Fibroblast of skin of scalp (primary cell): ENCODE measurements at regions not wholly inside any gene's neighbourhood (a gene's known extent, or its start where the extent isn't known, plus 50 kb on each side); places are given as distances from the start of the nearest gene placed in this dataset.
"Not testable (repeated sequence)": the region's sequence is repeated elsewhere in the genome, so short reads cannot be mapped to it uniquely, and the experiment has no call there.

Experiments
- DNase-seq: peaks from one replicate; pipeline ENCODE4 v3.0.0-alpha.2; 2013

DNA sequence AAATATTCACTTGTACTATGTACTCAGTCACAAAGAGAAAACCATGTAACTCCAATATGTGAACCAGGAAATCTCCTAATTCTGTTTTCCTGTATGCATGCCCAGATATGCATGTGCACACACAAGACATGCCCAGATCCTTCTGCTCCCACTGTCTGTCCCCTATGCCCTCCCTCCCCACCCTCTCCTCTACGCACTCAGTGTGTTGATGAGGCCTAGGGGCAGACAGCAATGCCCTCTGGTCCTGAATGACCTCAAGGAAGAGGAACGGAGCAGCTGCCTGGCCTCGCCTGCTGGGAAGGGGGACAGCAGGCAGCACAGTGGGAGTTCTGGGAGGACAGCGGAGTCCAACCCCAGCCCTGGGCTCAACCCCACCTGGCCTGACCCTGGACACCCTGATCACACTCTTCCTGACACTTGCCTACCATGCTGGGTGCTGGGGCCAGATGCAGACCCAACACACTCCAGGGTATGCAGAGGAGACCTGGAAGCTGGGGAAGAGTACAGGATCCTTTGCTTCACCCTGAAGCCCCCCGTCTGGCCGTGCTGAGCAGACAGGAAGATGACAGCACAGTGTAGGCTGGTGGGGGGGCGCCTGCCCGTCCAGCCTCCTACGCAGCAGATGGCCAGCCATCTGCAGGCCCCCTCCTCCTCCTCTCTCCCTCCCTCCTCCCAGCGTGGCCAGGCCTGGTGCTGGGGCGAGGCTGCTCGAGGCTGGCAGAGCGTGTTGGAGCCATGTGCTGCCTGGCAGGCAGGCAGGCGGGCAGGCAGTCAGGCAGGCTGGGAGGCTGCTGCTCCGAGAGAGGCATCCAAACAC lies 106.6 kb upstream of the NCOR2 start:
- no peak for DNase-seq

DNA sequence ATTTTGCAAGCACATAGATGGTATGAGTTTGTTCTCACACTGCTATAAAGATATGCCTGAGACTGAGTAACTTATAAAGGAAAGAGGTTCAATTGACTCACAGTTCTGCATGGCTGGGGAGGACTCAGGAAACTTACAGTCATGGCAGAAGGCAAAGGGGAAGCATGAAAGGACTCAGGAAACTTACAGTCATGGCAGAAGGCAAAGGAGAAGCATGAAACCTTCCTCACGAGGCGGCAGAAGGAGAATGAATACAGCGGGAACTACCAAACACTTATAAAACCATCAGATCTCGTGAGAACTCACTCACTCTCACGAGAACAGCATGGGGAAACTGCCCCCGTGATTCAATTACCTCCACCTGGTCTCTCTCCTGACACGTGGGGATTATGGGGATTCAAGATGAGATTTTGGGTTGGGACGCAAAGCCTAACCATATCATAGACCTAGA lies 101.9 kb upstream of the NCOR2 start:
- DNase-seq: not testable (repeated sequence)

DNA sequence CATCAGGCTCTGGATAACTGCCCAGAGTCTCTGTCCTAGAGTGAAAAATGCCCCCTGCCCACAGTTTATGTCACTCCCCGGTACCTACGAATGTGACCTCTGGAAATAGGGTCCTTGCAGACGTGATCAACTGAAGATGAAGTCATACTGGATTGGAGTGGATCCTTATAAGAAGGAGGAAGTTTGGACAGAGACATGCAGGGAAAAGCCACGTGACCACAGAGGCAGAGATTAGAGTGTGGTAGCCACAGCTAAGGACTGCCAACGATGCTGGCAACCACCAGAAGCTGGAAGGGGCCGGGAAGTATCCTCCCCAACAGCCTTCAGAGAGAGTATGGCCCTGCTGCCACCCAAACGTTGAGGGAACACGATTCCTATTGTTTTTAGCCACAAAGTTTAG lies 101.2 kb upstream of the NCOR2 start:
- DNase-seq: no peak

DNA sequence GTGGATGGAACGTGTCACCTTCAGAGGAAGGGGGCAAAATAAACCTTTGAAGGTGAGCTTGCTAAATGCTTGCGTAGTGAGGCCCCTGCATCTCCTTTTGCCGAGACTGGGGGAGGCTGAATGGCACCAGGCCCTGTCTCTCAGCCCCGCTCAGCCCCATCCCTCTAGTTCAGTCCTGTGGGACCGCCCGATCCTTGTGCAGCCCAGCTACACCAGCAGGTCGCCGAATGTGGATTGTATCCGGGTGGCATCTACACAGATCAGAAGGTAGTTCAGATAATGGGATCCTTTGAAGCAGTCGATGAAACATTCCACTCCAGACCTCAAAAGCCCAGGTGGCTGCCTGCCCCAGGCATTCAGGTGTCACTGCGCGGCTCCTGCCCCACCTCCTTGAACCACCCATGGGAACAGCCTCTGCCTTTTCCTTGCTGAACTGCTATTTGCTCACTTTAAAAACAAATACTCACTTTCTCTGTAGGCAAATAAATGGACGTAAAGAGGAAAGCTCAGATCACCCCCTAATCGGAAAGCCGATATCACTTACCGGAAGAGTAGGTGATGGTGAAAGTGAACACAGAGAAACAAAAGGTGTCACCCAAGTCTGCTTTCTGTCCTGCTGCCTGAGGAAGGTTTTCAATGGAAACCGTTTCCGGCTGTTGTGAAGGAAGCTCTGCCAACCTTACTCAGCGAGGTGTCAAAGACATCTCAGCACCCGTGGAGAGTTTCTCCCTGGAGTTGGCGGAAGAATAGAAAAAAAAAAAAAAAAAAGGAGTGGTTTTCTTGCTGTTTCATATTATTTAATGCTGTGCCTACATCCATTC lies 100.3 kb upstream of the NCOR2 start:
- no peak for DNase-seq

DNA sequence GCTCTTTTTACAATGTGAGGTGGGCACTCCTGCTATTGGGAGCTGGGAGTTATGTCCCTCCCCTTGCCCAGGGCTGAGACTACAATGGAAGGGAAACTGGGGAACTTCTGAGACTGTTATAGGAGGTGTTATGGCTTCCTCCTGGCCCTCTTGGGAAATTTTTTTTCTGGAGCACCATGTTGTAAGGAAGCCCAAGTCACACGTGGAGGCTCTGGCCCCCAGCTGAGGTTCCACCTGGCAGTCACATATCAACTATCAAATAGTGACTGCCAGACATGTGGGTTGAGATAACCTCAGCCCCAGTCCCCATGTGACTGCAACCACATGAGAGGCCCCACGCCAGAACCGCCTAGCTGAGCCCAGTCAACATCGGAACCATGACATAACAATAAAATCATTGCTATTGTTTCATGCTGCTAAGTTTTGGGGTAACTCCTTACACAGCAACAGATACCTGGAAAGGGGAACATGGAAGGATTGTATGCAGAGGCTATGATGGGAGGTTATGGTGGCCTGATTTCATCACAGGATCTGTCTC lies 99.4 kb upstream of the NCOR2 start:
- no peak for DNase-seq

DNA sequence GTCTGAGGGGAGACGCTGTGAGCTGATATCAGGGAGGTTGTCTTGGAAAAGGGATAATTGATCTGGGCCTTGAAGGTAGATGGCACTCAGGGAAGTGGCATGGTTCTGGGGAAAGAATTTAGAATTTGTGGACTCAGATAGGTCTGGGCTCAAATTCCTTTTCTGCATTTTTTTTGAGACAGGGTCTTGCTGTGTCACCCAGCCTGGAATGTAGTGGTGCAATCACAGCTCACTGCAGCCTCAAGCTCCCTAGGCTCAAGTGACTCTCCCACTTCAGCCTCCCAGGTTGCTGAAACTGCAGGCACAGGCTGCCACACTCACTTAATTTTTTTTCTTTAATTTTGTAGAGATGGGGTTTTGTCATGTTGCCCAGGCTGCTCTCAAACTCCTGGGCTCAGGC lies 98.1 kb upstream of the NCOR2 start:
- peak; percentile 86 for DNase-seq

DNA sequence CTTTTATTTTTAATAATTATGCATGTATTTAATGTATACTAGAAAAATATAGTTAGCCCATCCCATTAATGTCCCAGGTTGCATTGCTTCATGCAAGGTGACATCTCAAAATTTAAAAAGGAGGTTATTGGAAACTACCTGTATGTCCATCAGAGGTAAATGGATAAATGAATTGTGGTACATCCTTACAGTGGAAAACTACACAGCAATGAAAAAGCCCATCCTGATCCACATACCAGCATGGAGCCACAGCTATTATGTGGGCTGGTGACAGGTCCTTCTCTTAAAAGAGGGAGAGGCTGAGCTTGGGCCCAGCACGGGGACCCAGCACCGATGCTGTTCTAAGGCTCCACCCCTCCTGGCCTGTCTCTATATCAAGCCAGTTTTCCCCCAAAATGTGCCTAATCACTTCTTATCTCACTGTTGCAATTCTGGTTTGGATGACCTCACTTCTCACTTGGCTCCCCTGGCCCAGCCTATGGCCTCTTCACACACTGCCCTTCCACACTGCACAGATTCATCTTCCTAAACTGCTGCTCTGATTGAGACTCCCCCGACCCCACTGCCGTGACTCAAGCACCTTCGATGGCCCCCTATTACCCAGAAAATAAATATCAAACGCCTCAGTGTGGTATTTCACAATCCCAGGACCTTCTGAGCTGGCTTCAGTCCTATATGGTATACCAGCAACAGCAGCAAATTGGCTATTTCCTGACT lies 97.1 kb upstream of the NCOR2 start:
- no peak for DNase-seq

DNA sequence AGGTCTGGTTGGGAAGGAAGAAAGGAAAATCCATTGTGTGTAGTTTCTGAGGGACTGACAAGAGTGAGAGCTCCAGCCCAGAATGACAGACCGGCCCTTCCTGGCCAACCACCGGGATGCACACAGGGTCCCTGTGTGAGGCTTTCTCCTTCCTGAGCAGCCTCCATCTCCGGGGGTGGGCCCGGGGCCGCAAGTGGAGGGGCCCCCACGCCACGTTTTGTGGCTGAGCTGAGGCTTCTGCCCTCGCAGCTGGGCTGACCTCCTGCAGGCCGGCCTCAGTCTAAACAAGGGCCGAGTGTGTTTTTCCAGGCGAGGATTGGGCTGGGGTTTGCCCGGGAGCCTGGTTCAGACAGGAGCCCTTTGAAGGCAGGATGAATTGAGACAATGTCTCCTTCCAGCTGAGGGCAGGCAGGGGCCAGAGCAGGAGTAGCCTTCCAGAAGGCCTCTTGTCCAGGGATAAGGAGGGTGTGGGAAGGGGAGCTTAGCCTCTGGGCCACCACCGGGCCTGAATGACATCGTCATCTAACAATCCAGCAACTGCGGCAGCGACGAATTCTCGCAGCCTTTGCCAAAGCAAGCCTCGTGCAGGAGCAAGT lies 96.5 kb upstream of the NCOR2 start:
- no peak for DNase-seq

DNA sequence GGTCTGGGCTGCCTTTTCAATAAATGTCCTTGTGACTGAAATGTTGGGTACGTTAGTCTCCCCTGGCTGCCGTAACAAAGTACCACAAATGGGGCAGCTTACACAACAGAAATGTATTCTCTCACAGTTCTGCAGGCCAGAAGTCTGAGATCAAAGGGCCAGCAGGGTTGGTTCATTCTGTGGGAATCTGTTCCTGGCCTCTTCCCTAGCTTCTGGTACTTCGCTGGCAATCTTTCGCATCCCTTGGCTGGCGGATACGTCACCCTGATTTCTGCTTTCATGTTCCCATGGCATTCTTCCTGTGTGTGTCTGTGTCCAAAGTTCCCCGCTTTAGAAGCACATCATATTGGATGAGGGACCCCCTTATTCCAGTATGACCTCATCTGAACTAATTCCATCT lies 95.8 kb upstream of the NCOR2 start:
- no peak for DNase-seq

DNA sequence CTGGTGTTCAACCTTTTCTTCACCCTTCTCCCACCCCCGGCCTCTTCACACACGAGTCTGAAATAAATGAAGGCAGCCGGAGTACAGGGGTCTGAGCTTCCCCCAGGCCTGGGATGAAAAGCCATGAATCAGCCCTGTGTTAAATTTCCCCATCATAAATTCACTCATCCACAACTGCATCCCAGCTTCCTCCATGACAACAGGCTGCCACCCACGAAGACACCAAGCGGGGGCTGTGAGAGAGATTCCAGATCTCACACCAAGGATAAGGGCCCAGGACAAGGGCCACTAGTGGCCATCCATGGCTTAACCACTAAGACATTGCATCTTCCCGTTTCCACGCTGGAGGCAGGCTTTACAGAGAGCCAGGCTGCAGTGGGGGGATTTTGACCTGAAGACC lies 93.9 kb upstream of the NCOR2 start:
- DNase-seq: peak; percentile 62

DNA sequence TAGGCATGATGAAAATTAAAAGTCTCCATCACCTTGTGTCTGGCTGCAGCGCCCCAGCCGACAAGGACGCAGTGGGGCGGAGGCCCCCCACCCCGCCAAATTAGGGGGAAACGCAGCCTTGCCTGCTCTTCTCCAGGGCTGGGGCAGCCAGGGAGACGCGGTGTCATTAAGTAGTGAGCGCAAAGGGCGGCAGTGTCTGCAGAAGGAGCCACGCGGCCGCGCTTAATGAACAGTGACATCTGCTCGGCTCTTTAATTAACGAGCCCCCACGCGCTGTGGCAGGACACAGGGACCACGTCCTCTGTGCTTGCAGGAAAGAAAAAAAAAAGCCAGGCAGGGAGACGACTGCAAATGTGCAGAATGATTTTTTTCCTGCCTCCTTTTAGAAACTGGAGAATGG lies 93.4 kb upstream of the NCOR2 start:
- DNase-seq: no peak

DNA sequence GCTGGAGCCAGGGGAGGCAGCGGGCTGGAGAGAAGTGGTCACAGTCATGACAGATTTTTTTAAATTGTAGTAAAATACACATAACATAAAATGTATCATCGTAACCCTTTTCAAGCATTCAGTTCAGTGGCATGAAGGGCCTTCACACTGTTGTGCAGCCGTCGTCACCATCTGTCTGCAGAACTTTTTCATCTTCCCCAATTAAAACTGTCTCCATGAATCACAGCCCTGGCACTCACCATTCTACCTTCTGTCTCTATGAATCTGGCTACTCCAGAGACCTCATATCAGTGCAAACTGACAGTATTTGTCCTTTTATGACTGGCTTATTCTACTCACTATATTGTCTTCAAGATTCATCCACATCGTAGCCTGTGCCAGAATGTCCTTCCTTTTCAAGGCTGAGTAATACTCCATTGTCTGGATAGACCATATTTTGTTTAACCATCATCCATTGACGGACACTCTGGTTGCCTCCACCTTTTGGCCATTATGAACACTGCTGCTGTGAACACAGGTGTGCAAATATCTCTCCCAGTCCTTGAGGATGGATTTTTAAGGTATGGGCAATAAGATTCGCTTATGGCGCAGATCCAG lies 91.5 kb upstream of the NCOR2 start:
- no peak for DNase-seq

DNA sequence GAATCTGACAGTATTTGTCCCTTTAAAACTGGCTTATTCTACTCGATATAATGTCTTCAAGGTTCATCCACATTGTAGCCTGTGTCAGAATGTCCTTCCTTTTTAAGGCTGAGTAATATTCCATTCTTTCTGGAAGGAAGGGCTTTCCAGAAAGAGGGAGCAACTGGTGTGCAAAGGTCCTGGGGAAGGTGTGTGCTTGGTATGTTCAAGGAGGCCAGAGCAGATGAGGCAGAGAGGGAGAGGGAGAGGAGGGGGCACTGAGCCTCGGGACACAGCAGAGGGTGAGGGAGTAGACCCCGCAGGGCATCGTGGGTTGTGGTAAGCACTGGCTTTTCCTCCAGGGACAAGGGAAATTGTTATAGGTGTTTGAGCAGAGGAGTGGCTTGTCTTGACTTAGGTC lies 90.9 kb upstream of the NCOR2 start:
- DNase-seq: no peak

DNA sequence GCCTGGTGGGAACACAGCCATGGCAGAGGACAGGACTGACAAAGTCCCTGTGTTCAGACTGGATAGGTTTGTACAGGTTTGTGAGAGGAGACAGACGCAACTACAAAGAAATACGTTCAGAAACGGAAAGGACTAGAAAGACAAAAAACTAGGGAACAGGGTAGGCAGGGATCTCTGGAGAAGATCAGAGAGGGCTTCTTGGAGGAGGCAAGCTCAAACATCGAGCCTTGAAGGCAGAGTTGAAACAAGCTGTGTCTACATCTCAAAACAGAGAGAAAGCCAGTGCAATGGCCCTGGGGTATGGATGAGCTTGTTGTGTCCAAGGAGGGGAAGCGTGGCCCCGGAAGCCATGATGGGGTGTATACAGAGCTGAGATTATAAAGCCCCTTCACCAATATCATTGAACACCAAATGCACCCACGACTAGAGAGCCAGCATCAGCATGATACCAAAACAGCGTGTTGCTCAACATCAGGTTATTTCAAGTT lies 89.6 kb upstream of the NCOR2 start:
- no peak for DNase-seq

DNA sequence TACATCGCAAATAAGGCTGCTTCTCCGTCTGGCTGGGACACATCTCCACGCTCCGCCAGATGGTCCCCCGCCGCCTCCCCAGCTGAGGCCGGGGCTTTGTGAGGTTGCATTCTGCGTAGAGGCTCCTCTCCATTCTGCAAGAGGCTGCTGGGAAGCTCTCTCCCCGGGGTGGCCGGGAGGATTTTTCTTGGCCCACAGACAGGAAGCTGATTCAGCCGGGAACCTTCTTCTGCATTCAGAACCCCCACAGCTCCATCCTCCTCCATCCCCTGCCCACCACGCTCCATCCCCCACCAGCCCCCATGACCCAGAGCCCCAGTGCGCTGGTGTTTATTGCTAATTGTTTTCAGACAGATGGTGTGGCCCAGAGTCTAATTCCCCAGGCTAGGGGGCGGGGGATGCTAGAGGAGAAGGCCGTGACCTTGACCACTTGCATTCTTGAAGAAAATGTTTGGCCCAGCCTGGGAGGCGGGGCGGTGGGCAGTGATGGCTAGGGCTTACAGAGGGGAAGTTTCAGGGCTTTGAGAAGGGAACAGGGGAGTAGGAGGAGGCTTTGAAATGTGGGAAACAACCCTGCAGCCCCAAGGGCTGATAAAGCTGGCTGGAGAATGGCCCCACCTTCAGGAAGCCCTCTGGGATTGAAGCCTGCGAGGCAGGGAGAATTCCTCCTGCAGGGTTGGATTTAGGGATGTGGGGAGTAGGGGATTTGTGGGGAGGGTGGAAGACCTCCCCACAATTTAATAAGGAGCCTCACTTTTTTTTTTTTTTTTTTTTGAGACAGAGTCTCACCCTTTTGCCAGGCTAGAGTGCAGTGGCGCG lies 88.5 kb upstream of the NCOR2 start:
- DNase-seq: peak; percentile 99

DNA sequence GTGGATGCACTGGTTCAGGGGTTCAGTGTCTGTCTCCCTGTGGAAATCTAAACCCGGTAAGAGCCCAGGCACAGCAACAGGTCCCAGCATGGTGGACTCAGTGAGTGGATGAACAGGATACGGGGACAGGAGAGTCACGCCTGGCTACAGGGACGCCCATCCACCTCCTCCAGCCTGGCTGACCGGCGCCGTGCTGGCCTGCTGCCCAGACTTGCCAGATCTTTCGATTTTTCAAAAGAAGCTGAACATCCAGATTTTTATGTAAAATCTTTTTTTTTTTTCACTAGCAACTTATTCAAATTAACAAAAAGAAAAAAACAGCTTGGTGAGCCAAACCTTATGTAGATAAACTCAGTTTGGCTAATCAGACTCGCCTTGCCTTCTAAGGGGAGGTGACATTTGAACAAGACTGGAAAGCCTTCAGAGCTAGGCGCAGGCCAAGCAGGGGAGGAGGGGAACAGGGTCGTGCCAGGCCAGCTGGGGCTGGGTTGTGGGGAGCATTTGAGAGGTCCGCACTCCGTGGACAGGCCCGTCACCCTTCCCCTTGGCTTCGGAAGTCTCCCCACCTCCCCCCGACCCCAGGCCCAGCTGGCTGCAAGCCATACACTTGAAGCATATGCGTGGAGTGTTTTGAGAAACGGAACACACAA lies 87.8 kb upstream of the NCOR2 start:
- DNase-seq: peak; percentile 63

DNA sequence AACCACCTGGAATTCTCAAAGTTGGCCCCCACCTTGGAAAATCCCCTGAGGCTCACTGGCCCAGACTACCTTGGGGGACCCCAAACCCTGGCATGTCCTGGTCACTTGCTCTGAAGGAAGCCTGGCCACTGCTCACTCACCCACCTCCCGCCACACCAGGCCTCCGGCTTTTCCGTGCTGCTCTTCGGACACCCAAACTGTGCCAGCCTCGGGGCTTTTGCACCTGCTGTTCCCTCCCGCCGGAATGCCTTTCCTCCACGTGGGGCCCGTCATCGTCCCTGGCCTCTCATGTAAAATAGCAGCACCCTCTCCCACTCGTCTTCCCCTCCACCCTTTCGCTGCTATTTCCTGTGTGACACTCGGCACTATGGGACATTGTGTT lies 87.2 kb upstream of the NCOR2 start:
- DNase-seq: no peak

DNA sequence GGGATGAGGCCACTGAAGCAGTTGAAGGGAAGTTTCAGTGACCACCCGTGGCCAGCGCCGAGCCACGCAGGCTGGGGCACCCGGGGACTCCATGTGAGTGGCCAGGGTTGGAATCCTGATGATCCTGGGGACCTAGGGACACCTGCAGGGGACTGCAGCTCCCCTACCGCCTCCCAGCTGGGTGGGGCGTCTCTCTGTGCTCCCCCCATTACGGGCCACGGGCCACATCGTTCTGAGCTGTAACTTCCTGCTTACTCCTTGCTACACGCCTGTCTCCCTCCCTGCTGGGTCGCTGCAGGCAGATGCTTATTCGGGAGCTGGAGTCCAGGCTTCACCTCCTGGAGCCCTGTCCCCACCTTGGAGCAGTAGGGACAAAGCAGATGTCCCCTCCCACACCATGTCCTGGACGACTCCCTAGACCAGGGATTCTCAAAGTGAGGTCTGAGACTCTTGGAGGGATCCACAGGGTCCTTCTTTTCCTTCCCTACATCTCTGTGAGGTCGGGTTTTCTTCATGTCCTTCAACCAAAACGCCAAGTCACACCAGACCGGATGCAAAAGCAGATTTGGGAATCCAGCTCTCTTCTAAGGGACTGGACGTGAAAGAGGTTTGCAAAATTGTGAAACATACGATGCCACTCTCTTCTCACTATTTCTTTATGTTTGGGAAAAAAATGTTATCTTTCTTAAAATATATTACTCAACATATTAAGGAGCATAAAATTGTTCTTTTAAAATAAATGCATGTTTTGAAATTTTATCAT lies 85.9 kb upstream of the NCOR2 start:
- no peak for DNase-seq

DNA sequence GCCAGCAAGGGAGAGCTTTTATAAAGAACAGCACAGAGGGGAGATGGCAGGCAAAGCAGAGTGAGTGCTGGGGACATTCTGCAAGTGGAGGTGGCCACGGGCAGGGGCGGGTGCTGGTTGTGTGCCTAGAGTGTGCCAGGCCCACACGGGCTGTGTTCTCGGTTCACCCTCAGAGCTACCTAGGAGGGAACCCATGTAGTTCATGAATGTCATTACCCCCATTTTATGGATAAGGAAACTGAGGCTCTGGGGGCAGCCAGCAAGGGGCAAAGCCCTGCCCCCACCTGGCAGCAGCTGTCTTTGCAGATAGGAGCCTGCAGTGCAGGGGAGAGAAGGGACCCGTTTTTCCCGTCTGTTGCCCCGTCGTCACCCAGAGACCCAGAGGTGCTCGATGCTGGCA lies 85.2 kb upstream of the NCOR2 start:
- DNase-seq: no peak
